IMR-90 (cell line): ENCODE measurements at regions not wholly inside any gene's neighbourhood (a gene's known extent, or its start where the extent isn't known, plus 50 kb on each side); places are given as distances from the start of the nearest gene placed in this dataset.

Source experiments
- ATAC-seq: fragments of 200-7000 bp; cut with Tn5 transposase; 2 replicates; pipeline ENCODE4 v1.9.1; 2020; ENCODE audit warnings: low read depth, mild to moderate bottlenecking, moderate library complexity
- BruUV-seq: library from RNA; stranded (reverse); fragments of 400-500 nt; replicated peaks from 2 replicates; lab custom pipeline; 2021; lab: Mats Ljungman, UMichigan
- CTCF ChIA-PET: fragments of 300-600 bp; formaldehyde crosslinking; extraction: SDS; loops from one replicate; lab custom pipeline; 2021; ENCODE audit warnings: antibody characterized with exemption; lab: Yijun Ruan, JAX
- POLR2A ChIA-PET: fragments of 300-600 bp; sonication (Branson Sonifier 250); formaldehyde crosslinking; loops from one replicate; lab custom pipeline; 2022; ENCODE audit warnings: antibody characterized with exemption; ENCODE audit not compliant: unreplicated experiment; lab: Charles Lee
- DNase-seq: peaks from one replicate; pipeline ENCODE4 v3.0.0; 2013
- H2AFZ ChIP-seq: replicated peaks from 2 replicates; pipeline ENCODE3; 2013; ENCODE audit warnings: low read length, mild to moderate bottlenecking; ENCODE audit not compliant: poor library complexity
- H2AK5ac ChIP-seq: 2 replicates; pipeline ENCODE4 v1.6.1; 2013; ENCODE audit warnings: low read depth, low read length, inconsistent platforms
- H2AK9ac ChIP-seq: replicated peaks from 2 replicates; pipeline ENCODE3; 2013; ENCODE audit warnings: mild to moderate bottlenecking, low read depth, low read length, moderate library complexity; ENCODE audit not compliant: poor library complexity
- H2BK120ac ChIP-seq: 2 replicates; pipeline ENCODE4 v1.6.1; 2013; ENCODE audit warnings: low read depth, low read length, inconsistent platforms
- H2BK15ac ChIP-seq: 3 replicates; pipeline ENCODE4 v1.6.1; 2013; ENCODE audit warnings: low read depth, low read length, inconsistent platforms
- H2BK20ac ChIP-seq: 2 replicates; pipeline ENCODE4 v1.6.1; 2013; ENCODE audit warnings: low read depth, mild to moderate bottlenecking, inconsistent platforms, low read length, moderate library complexity
- H2BK5ac ChIP-seq: 2 replicates; pipeline ENCODE4 v1.6.1; 2013; ENCODE audit warnings: mild to moderate bottlenecking, low read depth, low read length, inconsistent platforms; ENCODE audit not compliant: poor library complexity, severe bottlenecking
- H3K14ac ChIP-seq: replicated peaks from 2 replicates; pipeline ENCODE4 v1.6.1; 2013; ENCODE audit warnings: low read depth, low read length, inconsistent platforms
- H3K18ac ChIP-seq: 2 replicates; pipeline ENCODE4 v1.6.1; 2013; ENCODE audit warnings: low read depth, low read length, control low read depth
- H3K23ac ChIP-seq: 2 replicates; pipeline ENCODE4 v1.6.1; 2013; ENCODE audit warnings: low read depth, low read length, inconsistent platforms
- H3K27ac ChIP-seq: 2 replicates; pipeline ENCODE4 v1.5.1; 2013; ENCODE audit warnings: mild to moderate bottlenecking, control low read depth, low read length; ENCODE audit not compliant: insufficient read depth
- H3K27me3 ChIP-seq: 2 replicates; pipeline ENCODE4 v1.6.1; 2013; ENCODE audit warnings: low read length; ENCODE audit not compliant: control insufficient read depth, insufficient read depth
- H3K36me3 ChIP-seq: 2 replicates; pipeline ENCODE4 v1.6.1; 2013; ENCODE audit warnings: low read length, mixed read lengths; ENCODE audit not compliant: control insufficient read depth, insufficient read depth
- H3K4ac ChIP-seq: 2 replicates; pipeline ENCODE4 v1.6.1; 2013; ENCODE audit warnings: low read depth, low read length, inconsistent platforms
- H3K4me1 ChIP-seq: 2 replicates; pipeline ENCODE4 v1.6.1; 2013; ENCODE audit warnings: low read length, mixed read lengths; ENCODE audit not compliant: control insufficient read depth, insufficient read depth
- H3K4me2 ChIP-seq: 2 replicates; pipeline ENCODE4 v1.6.1; 2013; ENCODE audit warnings: low read depth, mild to moderate bottlenecking, control low read depth, low read length, moderate library complexity
- H3K4me3 ChIP-seq: 2 replicates; pipeline ENCODE4 v1.5.1; 2013; ENCODE audit warnings: low read depth, mild to moderate bottlenecking, control low read depth, low read length, moderate library complexity; ENCODE audit not compliant: insufficient read depth
- H3K56ac ChIP-seq: 2 replicates; pipeline ENCODE4 v1.6.1; 2013; ENCODE audit warnings: low read length, inconsistent platforms; ENCODE audit not compliant: insufficient read depth; ENCODE audit errors: extremely low read depth
- H3K79me1 ChIP-seq, 2 experiments: 2 replicates each; pipeline ENCODE4 v1.6.1; 2013; ENCODE audit warnings: low read length in 2 of 2, inconsistent platforms in 1 of 2, low read depth in 1 of 2
- H3K9ac ChIP-seq: 2 replicates; pipeline ENCODE4 v1.6.1; 2013; ENCODE audit warnings: low read depth, low read length, control low read depth
- H3K9me1 ChIP-seq: 2 replicates; pipeline ENCODE4 v1.6.1; 2013; ENCODE audit warnings: low read length, inconsistent platforms; ENCODE audit not compliant: insufficient read depth
- H3K9me3 ChIP-seq: 2 replicates; pipeline ENCODE4 v1.6.1; 2013; ENCODE audit warnings: low read length; ENCODE audit not compliant: control insufficient read depth, insufficient read depth
- H4K20me1 ChIP-seq: 2 replicates; pipeline ENCODE4 v1.6.1; 2013; ENCODE audit warnings: low read length, inconsistent platforms; ENCODE audit not compliant: insufficient read depth
- H4K5ac ChIP-seq: 2 replicates; pipeline ENCODE4 v1.6.1; 2013; ENCODE audit warnings: mild to moderate bottlenecking, low read depth, low read length, control low read depth
- H4K8ac ChIP-seq, 2 experiments: 2 replicates each; pipeline ENCODE4 v1.6.1; 2013; ENCODE audit warnings: low read depth in 2 of 2, low read length in 2 of 2, control low read depth in 1 of 2, inconsistent platforms in 1 of 2
- H4K91ac ChIP-seq: 2 replicates; pipeline ENCODE4 v1.6.1; 2013; ENCODE audit warnings: low read depth, low read length, inconsistent platforms; ENCODE audit not compliant: insufficient read depth
- BHLHE40 ChIP-seq: fragments of 150-350 bp; IDR thresholded peaks from 2 replicates; pipeline ENCODE4 v1.6.1; 2016; ENCODE audit warnings: mild to moderate bottlenecking, low read depth, low read length
- CEBPB ChIP-seq: IDR thresholded peaks from 2 replicates; pipeline ENCODE4 v1.6.1; 2012; ENCODE audit warnings: low read depth, low read length, improper control_type of control experiment
- CHD1 ChIP-seq: IDR thresholded peaks from 2 replicates; pipeline ENCODE4 v1.6.1; 2012; ENCODE audit warnings: low read depth, low read length, improper control_type of control experiment
- FOS ChIP-seq: fragments of 150-350 bp; IDR thresholded peaks from 2 replicates; pipeline ENCODE4 v1.6.1; 2016; ENCODE audit warnings: low read depth, low read length
- MAFK ChIP-seq: IDR thresholded peaks from 2 replicates; pipeline ENCODE4 v1.6.1; 2012; ENCODE audit warnings: low read depth, low read length, improper control_type of control experiment
- MXI1 ChIP-seq: IDR thresholded peaks from 2 replicates; pipeline ENCODE4 v1.6.1; 2012; ENCODE audit warnings: low read depth, mild to moderate bottlenecking, low read length, moderate library complexity, borderline replicate concordance
- NFE2L2 ChIP-seq: fragments of 150-350 bp; IDR thresholded peaks from 2 replicates; pipeline ENCODE4 v1.6.1; 2016; ENCODE audit warnings: low read depth, mild to moderate bottlenecking, low read length
- POLR2A ChIP-seq: IDR thresholded peaks from 2 replicates; pipeline ENCODE4 v1.6.1; 2012; ENCODE audit warnings: mild to moderate bottlenecking, low read depth, low read length
- RFX5 ChIP-seq: IDR thresholded peaks from 2 replicates; pipeline ENCODE4 v1.8.0; 2012; ENCODE audit warnings: low read depth, mild to moderate bottlenecking, low read length, moderate library complexity
- WGBS, 2 experiments: methylation state at CpG; one replicate each; pipeline versions ENCODE4 v1.1.5 to v1.1.7; 2013; ENCODE audit warnings: missing lambda C conversion rate in 2 of 2; ENCODE audit not compliant: insufficient read length in 1 of 2; ENCODE audit errors: extremely low coverage in 2 of 2; 5-methylcytosine and 5-hydroxymethylcytosine counted together
- dilution Hi-C: fragments of 300-500 bp; cut with HindIII; formaldehyde crosslinking; loops from one replicate; pipeline ENCODE4 v1.14.3; 2018; ENCODE audit warnings: low sequenced_read_pairs; ENCODE audit not compliant: unreplicated experiment
- in situ Hi-C: fragments of 300-500 bp; cut with MboI; formaldehyde crosslinking; loops from 3 replicates; pipeline ENCODE4 v1.14.3; 2019; ENCODE audit warnings: low sequenced_read_pairs, inconsistent platforms, mixed read lengths
- intact Hi-C: fragments of 100-400 bp; cut with micrococcal nuclease; formaldehyde crosslinking; loops from 2 replicates; pipeline ENCODE4 v1.10.0; 2022
- TF ChIP-seq, protein P1 (sequence below): conservative IDR thresholded peaks from 2 replicates; pipeline ENCODE4 v1.5.1; 2012; ENCODE audit warnings: mild to moderate bottlenecking, low read depth, low read length, improper control_type of control experiment
- TF ChIP-seq, protein P2 (sequence below): fragments of 150-350 bp; IDR thresholded peaks from 2 replicates; pipeline ENCODE4 v1.6.1; 2016; ENCODE audit warnings: low read depth, mild to moderate bottlenecking, low read length, moderate library complexity, borderline replicate concordance

DNA sequence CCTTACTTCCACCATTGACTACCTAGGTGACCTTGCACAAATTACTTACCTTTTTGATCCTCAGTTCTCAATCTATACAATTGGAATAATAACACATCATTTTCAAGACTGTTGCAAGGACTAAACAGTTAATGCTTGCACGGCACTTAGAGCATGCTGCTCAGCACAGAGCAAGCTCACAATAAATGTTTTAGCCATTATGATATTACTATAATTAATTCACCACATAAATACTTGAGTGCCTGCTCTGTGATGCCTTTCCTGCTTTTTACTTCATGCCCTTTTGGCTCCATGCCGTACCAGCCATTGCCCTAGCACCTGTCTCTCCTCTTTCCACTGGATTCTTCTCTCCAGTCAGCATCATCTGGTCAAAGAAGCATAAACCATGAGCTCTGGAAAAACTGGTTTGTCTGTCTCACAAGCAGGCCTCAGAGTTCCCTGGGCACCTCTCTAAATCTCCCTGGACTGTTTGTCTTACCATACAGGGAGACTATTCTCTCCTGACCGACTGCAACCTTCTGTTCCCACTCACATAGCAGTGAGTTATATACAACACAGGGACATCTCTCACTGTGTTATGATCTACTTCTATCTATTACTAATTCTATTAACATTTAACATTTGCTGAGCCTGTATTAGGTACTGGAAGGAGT lies 260.4 kb upstream of the ADRA1B start:
- H2BK15ac ChIP-seq: no peak overlapping the region
- H3K18ac ChIP-seq: no peak overlapping the region
- H4K20me1 ChIP-seq: no peaks in the 10 kb centered on the region
- 56% methylated on average over 2 of the region's 3 CpGs; no CpG with 5 or more reads in 1 of the 2 experiments for WGBS, 2 experiments
- H2AFZ ChIP-seq: no peak overlapping the region
- TF ChIP-seq FOS (no peak), NFE2L2 (no peak), POLR2A (no peak), MXI1 (no peak), BHLHE40 (no peak), CEBPB (no peak), RFX5 (no peak), CHD1 (no peak), MAFK (no peak)
- TF ChIP-seq, protein P1, sequence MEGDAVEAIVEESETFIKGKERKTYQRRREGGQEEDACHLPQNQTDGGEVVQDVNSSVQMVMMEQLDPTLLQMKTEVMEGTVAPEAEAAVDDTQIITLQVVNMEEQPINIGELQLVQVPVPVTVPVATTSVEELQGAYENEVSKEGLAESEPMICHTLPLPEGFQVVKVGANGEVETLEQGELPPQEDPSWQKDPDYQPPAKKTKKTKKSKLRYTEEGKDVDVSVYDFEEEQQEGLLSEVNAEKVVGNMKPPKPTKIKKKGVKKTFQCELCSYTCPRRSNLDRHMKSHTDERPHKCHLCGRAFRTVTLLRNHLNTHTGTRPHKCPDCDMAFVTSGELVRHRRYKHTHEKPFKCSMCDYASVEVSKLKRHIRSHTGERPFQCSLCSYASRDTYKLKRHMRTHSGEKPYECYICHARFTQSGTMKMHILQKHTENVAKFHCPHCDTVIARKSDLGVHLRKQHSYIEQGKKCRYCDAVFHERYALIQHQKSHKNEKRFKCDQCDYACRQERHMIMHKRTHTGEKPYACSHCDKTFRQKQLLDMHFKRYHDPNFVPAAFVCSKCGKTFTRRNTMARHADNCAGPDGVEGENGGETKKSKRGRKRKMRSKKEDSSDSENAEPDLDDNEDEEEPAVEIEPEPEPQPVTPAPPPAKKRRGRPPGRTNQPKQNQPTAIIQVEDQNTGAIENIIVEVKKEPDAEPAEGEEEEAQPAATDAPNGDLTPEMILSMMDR: no peak
- TF ChIP-seq, protein P2, sequence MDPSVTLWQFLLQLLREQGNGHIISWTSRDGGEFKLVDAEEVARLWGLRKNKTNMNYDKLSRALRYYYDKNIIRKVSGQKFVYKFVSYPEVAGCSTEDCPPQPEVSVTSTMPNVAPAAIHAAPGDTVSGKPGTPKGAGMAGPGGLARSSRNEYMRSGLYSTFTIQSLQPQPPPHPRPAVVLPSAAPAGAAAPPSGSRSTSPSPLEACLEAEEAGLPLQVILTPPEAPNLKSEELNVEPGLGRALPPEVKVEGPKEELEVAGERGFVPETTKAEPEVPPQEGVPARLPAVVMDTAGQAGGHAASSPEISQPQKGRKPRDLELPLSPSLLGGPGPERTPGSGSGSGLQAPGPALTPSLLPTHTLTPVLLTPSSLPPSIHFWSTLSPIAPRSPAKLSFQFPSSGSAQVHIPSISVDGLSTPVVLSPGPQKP: no peak
- no peak overlapping the region for H3K4ac ChIP-seq
- in situ Hi-C loops (no loop called here), dilution Hi-C loops (no loop called here), intact Hi-C loops (no loop called here)
- no peak overlapping the region for H2AK9ac ChIP-seq
- H4K91ac ChIP-seq: no peak overlapping the region
- H2AK5ac ChIP-seq: no peak overlapping the region
- ChIA-PET CTCF (no interaction called here), POLR2A (no interaction called here)
- H4K8ac ChIP-seq: no peak overlapping the region
- no peak overlapping the region for H2BK20ac ChIP-seq
- no peaks in the 10 kb centered on the region for H3K4me1 ChIP-seq
- ATAC-seq (no peak), DNase-seq (no peak)
- no peak overlapping the region for H2BK120ac ChIP-seq
- H3K79me1 ChIP-seq: no peaks in the 10 kb centered on the region
- no peak overlapping the region for H3K9ac ChIP-seq
- H4K5ac ChIP-seq: no peak overlapping the region
- H3K4me2 ChIP-seq: no peak overlapping the region
- no peak overlapping the region for H3K56ac ChIP-seq
- H3K14ac ChIP-seq: no peak overlapping the region
- no peak overlapping the region for H2BK5ac ChIP-seq
- no peaks in the 10 kb centered on the region for H3K36me3 ChIP-seq
- no peak overlapping the region for H3K27ac ChIP-seq
- H3K9me1 ChIP-seq: no peaks in the 10 kb centered on the region
- no peak overlapping the region for H3K23ac ChIP-seq
- BruUV-seq: no TSS peak
- H3K4me3 ChIP-seq: no peak overlapping the region
- H3K9me3 ChIP-seq: no peaks in the 10 kb centered on the region
- H3K27me3 ChIP-seq: peaks cover 16% of the 10 kb centered on the region
